Dermis microvascular lymphatic vessel endothelial cell (primary cell): ENCODE measurements at regions not wholly inside any gene's neighbourhood (a gene's known extent, or its start where the extent isn't known, plus 50 kb on each side); places are given as distances from the start of the nearest gene placed in this dataset.

ENCODE experiments used
- DNase-seq, 2 donors: peaks; one replicate each; pipeline versions ENCODE4 v3.0.0 to v3.0.0-alpha.2; 2010; ENCODE audit warnings: low read depth in 2 of 2

GRCh38 chr6:126605089-126605488, 265.2 kb downstream of the CENPW start:
- DNase-seq = no peak

GRCh38 chr6:126607289-126607688, 267.4 kb downstream of the CENPW start:
- DNase-seq = no peak

- no peak for DNase-seq
Observed at GRCh38 chr6:126608681-126609080, 268.8 kb downstream of the CENPW start.

- DNase-seq = no peak
Observed at GRCh38 chr6:126614642-126615504, 275.0 kb downstream of the CENPW start.

- no peak for DNase-seq
Observed at GRCh38 chr6:126616866-126617265, 277.0 kb downstream of the CENPW start.

- no peak for DNase-seq
Observed at GRCh38 chr6:126618639-126619343, 278.9 kb downstream of the CENPW start.

- DNase-seq = no peak
Observed at GRCh38 chr6:126620719-126621118, 280.8 kb downstream of the CENPW start.

GRCh38 chr6:126625019-126625418, 285.1 kb downstream of the CENPW start:
- peak in 1 of 2 donors; percentile 34 for DNase-seq

GRCh38 chr6:126628125-126628524, 288.2 kb downstream of the CENPW start:
- no peak for DNase-seq

- no peak for DNase-seq
Observed at GRCh38 chr6:126631363-126631762, 291.4 kb downstream of the CENPW start.

GRCh38 chr6:126632271-126632670, 292.4 kb downstream of the CENPW start:
- DNase-seq = no peak

GRCh38 chr6:126633373-126633772, 293.5 kb downstream of the CENPW start:
- no peak for DNase-seq

- DNase-seq = no peak
Observed at GRCh38 chr6:126640356-126640755, 300.4 kb downstream of the CENPW start.

- DNase-seq = no peak
Observed at GRCh38 chr6:126640921-126641320, 301.0 kb downstream of the CENPW start.

GRCh38 chr6:126641641-126642040, 301.7 kb downstream of the CENPW start:
- no peak for DNase-seq

GRCh38 chr6:126643352-126643751, 303.4 kb downstream of the CENPW start:
- no peak for DNase-seq

GRCh38 chr6:126650931-126651330, 311.0 kb downstream of the CENPW start:
- DNase-seq = no peak

GRCh38 chr6:126657561-126658175, 317.8 kb downstream of the CENPW start:
- DNase-seq = peak in 1 of 2 donors; percentile 34

- no peak for DNase-seq
Observed at GRCh38 chr6:126660376-126660775, 320.5 kb downstream of the CENPW start.

- DNase-seq = no peak
Observed at GRCh38 chr6:126661646-126662045, 321.7 kb downstream of the CENPW start.

- no peak for DNase-seq
Observed at GRCh38 chr6:126662966-126663365, 323.1 kb downstream of the CENPW start.

GRCh38 chr6:126664271-126664670, 324.4 kb downstream of the CENPW start:
- no peak for DNase-seq
